GM18951 (cell line): ENCODE measurements at regions not wholly inside any gene's neighbourhood (a gene's known extent, or its start where the extent isn't known, plus 50 kb on each side); places are given as distances from the start of the nearest gene placed in this dataset.
"Not testable (repeated sequence)": the region's sequence is repeated elsewhere in the genome, so short reads cannot be mapped to it uniquely, and the experiment has no call there.

Experiments used
- POLR2A ChIP-seq: IDR thresholded peaks from 4 replicates; pipeline ENCODE4 v1.6.1; 2011; ENCODE audit warnings: mild to moderate bottlenecking; ENCODE audit not compliant: insufficient read length, insufficient read depth; ENCODE audit errors: extremely low read depth
- in situ Hi-C: fragments of 300-500 bp; cut with MboI; formaldehyde crosslinking; loops from one replicate; pipeline ENCODE4 v1.12.0; 2022; ENCODE audit warnings: low sequenced_read_pairs, mixed read lengths, inconsistent platforms; ENCODE audit not compliant: unreplicated experiment

- in situ Hi-C loops, result no loop called here
- no peak for TF ChIP-seq POLR2A
These were observed 669.9 kb downstream of the MTRR start for GRCh38 chr5:8538821-8539220.

- TF ChIP-seq POLR2A, result no peak
- in situ Hi-C loops, result no loop called here
These were observed 671.4 kb downstream of the MTRR start for GRCh38 chr5:8540317-8540716.

- in situ Hi-C loops, result no loop called here
- TF ChIP-seq POLR2A, result no peak
These were observed 682.0 kb downstream of the MTRR start for GRCh38 chr5:8550921-8551320.

- in situ Hi-C loops, result no loop called here
- no peak for TF ChIP-seq POLR2A
These were observed 684.4 kb downstream of the MTRR start for GRCh38 chr5:8553364-8553763.

DNA sequence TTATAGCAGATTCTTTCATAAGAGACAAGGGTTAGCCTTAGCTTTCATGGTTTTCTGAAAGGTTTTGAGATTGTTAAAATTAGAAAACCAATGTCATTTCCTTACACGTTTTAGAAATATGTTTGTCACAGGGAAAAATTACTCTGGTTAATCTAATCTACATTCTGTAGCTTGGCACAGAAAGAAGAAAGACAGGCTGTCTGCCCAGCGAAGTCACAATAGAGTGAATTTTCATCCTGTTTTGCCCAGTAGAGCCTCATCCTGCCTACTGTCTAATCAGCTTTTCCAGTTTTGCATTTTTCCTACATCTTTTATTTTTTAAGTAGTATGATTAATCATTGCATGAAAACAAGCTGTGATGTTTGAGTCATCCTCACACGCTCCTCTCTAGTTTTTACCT, 688.8 kb downstream of the MTRR start:
- in situ Hi-C loops, result no loop called here
- TF ChIP-seq POLR2A, result no peak

DNA sequence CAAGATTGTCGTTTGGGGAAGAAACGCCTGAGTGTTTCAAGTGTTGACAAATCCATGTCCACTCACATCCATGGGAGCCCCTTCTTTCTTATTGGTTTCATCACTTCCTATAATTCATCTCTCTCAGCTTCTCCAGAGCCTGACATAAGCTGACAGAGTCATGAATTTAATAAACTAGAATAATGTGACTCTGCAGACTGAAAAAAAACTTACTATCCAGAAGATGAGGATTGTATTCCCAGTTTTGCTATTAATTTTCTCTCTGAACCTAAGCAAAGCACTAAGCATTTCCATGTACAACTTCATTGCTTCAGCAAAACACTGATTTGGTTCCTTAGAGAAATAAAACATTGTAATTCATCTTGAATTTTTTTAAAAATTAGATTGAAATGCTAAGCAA, 691.8 kb downstream of the MTRR start:
- TF ChIP-seq POLR2A, result no peak
- in situ Hi-C loops, result no loop called here

- in situ Hi-C loops, result no loop called here
- TF ChIP-seq POLR2A, result no peak
These were observed 692.4 kb downstream of the MTRR start for GRCh38 chr5:8561224-8561840.

- in situ Hi-C loops, result no loop called here
- TF ChIP-seq POLR2A, result no peak
These were observed 692.9 kb downstream of the MTRR start for GRCh38 chr5:8561854-8562253.

- in situ Hi-C loops, result not testable (repeated sequence)
These were observed 694.6 kb downstream of the MTRR start for GRCh38 chr5:8563540-8563939.

DNA sequence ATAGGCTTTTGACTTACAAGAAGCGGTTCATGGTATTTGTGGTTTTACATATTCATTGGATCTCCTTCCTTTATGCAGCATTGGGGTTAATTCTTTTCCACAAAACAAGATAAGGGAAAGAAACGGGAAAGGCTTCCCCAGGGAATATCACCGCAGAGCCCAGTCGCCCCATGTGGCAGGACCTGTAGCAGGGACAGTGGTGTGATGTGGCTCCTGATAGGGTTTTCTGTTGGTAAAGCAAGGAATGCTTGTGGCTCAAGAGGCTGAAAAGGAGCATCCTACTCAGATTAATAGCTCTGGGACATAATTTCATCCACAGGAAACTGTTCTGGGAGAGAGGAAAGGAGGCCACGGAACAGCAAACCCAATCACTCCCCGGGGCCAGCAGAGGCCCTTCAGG, 699.9 kb downstream of the MTRR start:
- in situ Hi-C loops, result no loop called here
- TF ChIP-seq POLR2A, result no peak

DNA sequence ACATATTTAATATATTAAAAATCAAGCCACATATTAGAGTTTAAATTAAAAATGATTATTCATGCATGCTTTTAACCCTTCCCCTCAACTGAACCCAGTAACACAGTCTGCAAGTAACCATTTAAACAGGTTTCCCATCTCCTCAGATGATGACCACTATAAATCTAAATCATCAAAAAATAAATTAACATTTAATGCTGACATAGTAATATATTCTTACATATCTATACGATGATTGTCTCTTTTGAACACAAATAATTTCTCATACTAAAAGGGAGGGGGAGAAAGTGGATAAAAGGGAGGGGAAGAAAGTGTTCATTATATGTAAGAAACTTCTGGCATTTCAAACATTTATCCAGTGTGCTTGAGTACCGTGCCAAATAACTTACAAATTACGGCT, 701.6 kb downstream of the MTRR start:
- TF ChIP-seq POLR2A, result no peak
- in situ Hi-C loops, result no loop called here

GRCh38 chr5:8576178-8576577, 707.2 kb downstream of the MTRR start:
- no peak for TF ChIP-seq POLR2A
- in situ Hi-C loops, result no loop called here

GRCh38 chr5:8577792-8578191, 708.8 kb downstream of the MTRR start:
- in situ Hi-C loops, result no loop called here
- TF ChIP-seq POLR2A, result no peak

DNA sequence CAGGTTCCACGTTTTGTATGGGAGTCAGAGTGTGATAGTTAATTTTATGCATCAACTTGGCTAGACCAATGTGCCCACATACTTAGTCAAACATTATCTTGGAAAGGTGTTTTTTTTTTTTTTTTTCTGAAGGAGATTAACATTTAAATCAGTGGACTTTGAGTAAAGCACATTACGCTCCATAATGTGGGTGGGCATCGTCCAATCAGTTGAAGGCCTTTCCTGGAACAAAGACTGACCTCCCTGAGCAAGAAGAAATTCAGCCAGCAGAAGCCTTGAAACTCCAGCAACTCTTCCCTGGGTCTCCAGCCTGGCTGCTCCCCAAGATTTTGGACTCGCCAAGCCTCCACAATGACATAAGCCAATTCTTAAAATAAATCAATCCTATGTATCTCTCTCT, 711.4 kb downstream of the MTRR start:
- no peak for TF ChIP-seq POLR2A
- in situ Hi-C loops, result no loop called here

GRCh38 chr5:8581047-8581446, 712.1 kb downstream of the MTRR start:
- in situ Hi-C loops, result no loop called here
- no peak for TF ChIP-seq POLR2A
